Heart left ventricle (tissue), 16 donors: ENCODE measurements at regions not wholly inside any gene's neighbourhood (a gene's known extent, or its start where the extent isn't known, plus 50 kb on each side); places are given as distances from the start of the nearest gene placed in this dataset.

Experiments
- ATAC-seq, 4 donors: fragments of 200-7000 bp; cut with Tn5 transposase; one replicate each; pipeline ENCODE4 v1.9.1; 2020 to 2022; ENCODE audit warnings: moderate library complexity in 4 of 4, mild to moderate bottlenecking in 3 of 4, moderate number of reproducible peaks in 1 of 4
- DNase-seq, 5 donors: peaks; one replicate each; pipeline ENCODE4 v3.0.0-alpha.2; 2020
- H3K27ac ChIP-seq, 12 donors: fragments of 200-600 bp; sonication (generic) in 4 of 12; one replicate each; pipeline versions ENCODE4 v1.5.0 to v1.8.0; 2016 to 2022; ENCODE audit warnings: mild to moderate bottlenecking in 2 of 12
- H3K27me3 ChIP-seq, 9 donors: fragments of 200-600 bp; sonication (generic) in 2 of 9; one replicate each; pipeline versions ENCODE4 v1.5.1 to v1.8.0; 2016 to 2022; ENCODE audit warnings: mild to moderate bottlenecking in 3 of 9
- H3K36me3 ChIP-seq, 9 donors: fragments of 200-600 bp; sonication (generic) in 2 of 9; one replicate each; pipeline versions ENCODE4 v1.5.0 to v1.8.0; 2018 to 2022; ENCODE audit warnings: mild to moderate bottlenecking in 2 of 9
- H3K4me1 ChIP-seq, 12 donors: fragments of 200-600 bp; sonication (generic) in 4 of 12; one replicate each; pipeline versions ENCODE4 v1.5.0 to v1.8.0; 2016 to 2022; ENCODE audit warnings: mild to moderate bottlenecking in 3 of 12
- H3K4me3 ChIP-seq, 12 donors: fragments of 200-600 bp; sonication (generic) in 4 of 12; one replicate each; pipeline versions ENCODE4 v1.5.0 to v1.8.0; 2017 to 2022; ENCODE audit warnings: mild to moderate bottlenecking in 9 of 12, moderate library complexity in 4 of 12
- H3K9me3 ChIP-seq, 12 donors: fragments of 200-600 bp; sonication (generic) in 4 of 12; one replicate each; pipeline versions ENCODE4 v1.5.0 to v1.8.0; 2016 to 2022; ENCODE audit warnings: mild to moderate bottlenecking in 1 of 12
- CTCF ChIP-seq, 12 donors: fragments of 200-600 bp; sonication (generic) in 4 of 12; IDR thresholded peaks; one replicate each; pipeline versions ENCODE4 v1.5.0 to v1.8.0; 2018 to 2022; ENCODE audit warnings: antibody characterized with exemption in 12 of 12, mild to moderate bottlenecking in 5 of 12
- POLR2A ChIP-seq, 2 donors: fragments of 450-650 bp; IDR thresholded peaks; one replicate each; pipeline ENCODE4 v1.6.1; 2017; ENCODE audit warnings: antibody characterized with exemption in 2 of 2, mild to moderate bottlenecking in 2 of 2, moderate library complexity in 2 of 2
- WGBS, 4 donors: extraction: QIAGEN DNeasy Blood & Tissue Kit in 2 of 4; methylation state at CpG; one replicate each; pipeline versions ENCODE4 v1.1.5 to v1.1.7; 2013 to 2018; 5-methylcytosine and 5-hydroxymethylcytosine counted together
- intact Hi-C, 10 donors: fragments of 100-400 bp; cut with DNase I; formaldehyde crosslinking; loops; one replicate each; pipeline versions ENCODE4 v1.11.1 to v1.14.2; 2022
- donor health status: ischemic (EF 13 %, LVEDD 7.1; RV severe dilation, severe dysfunction).
- donor health status: healthy with polysubstance abuse.
- donor health status: DM: no; HTN: yes; CAD: no.
- donor health status: DM: no; HTN: no; CAD: no.
- donor health status: ischemic (EF 25% LVEDD 6.9; RV normal size, moderate dysfunction).
- donor health status: ischemic (EF 25% LVEDD 5.7; RV mildly dilated, moderate dysfunction).
- donor health status: healthy.
- donor health status: DM: yes; HTN: yes; CAD: no.
- donor health status: ischemic (EF 35%, LVEDD 5.7; RV mildly dilated, moderate dysfunction).
- donor health status: nonischemic (EF 11% LVEDD 7.7; RV severe dilation, severe dysfunction).
- donor health status: DM: yes; HTN: yes; CAD: no.
- donor health status: PGD.
- donor health status: ischemic (EF 29% LVEDD 5.4; RV normal size, mild dysfunction).
- donor health status: nonischemic (EF 23%, LVEDD 6.1; RV moderate dilation, normal function).

GRCh38 chr6:74642101-74642500, 563.8 kb downstream of the COL12A1 start:
- Histone ChIP-seq H3K9me3 (peaks cover 0 to 2% (median 0%) of the 10 kb centered on the region in 12 donors), H3K36me3 (no peaks in the 10 kb centered on the region), H3K4me3 (no peak overlapping the region), H3K27me3 (no peaks in the 10 kb centered on the region), H3K4me1 (no peaks in the 10 kb centered on the region), H3K27ac (no peak overlapping the region)
- TF ChIP-seq CTCF (IDR thresholded peaks at IDR 0.05) (no peak), POLR2A (IDR thresholded peaks at IDR 0.05) (no peak)
- ATAC-seq: no peak
- WGBS, 4 donors: 90 to 100% (median 95%) methylated on average over 2 of the region's 2 CpGs
- no peak for DNase-seq
- intact Hi-C loops: no loop called here

GRCh38 chr6:74638412-74638811, 567.4 kb downstream of the COL12A1 start:
- no peaks in the 10 kb centered on the region for H3K27me3 ChIP-seq
- intact Hi-C loops: no loop called here
- no peak overlapping the region for H3K27ac ChIP-seq
- ATAC-seq (no peak), DNase-seq (no peak)
- TF ChIP-seq CTCF (IDR thresholded peaks at IDR 0.05): no peak
- TF ChIP-seq POLR2A (IDR thresholded peaks at IDR 0.05): no peak
- 57 to 77% (median 73%) methylated on average over 3 of the region's 3 CpGs for WGBS, 4 donors
- no peaks in the 10 kb centered on the region for H3K36me3 ChIP-seq
- H3K4me1 ChIP-seq: no peaks in the 10 kb centered on the region
- H3K9me3 ChIP-seq: no peaks in the 10 kb centered on the region
- no peak overlapping the region for H3K4me3 ChIP-seq

DNA sequence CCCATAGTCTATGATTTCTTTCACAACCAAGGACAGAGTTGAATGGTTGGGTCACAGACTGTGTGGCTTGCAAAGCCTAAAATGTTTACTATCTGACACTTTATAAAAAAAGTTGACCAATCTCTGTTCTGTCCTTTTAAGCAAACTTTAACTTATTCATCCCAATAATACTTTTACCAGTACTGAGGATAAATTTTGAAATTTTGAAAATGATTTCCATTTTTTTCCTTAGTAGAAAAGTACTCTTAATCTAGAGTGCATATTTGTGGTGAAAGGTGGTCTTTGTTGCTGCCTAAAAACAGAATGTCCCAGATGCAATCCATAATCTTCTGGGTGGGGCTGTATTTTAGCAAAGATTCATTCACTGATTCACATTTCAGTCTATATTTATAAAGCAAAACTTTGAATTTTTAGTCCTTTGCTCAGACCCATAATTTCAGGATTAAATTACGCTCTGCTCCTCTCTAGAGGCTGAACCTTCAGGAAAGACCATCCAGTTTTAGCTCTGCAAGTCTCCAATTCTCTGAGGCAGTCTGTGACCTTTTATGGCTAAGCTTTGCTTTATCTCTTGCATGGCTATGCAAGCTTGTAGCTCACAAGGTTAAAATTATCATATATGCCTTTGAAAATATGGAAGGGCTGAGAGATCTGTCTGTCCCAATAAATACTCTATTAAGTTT, 573.5 kb downstream of the COL12A1 start:
- 56 to 94% (median 88%) methylated on average over 1 of the region's 1 CpG for WGBS, 4 donors
- Histone ChIP-seq H3K27ac (no peak overlapping the region), H3K27me3 (no peaks in the 10 kb centered on the region), H3K4me3 (no peak overlapping the region), H3K36me3 (no peaks in the 10 kb centered on the region), H3K9me3 (peaks cover 0 to 17% (median 0%) of the 10 kb centered on the region in 12 donors), H3K4me1 (no peaks in the 10 kb centered on the region)
- DNase-seq (no peak), ATAC-seq (no peak)
- TF ChIP-seq CTCF (IDR thresholded peaks at IDR 0.05) (no peak), POLR2A (IDR thresholded peaks at IDR 0.05) (no peak)
- intact Hi-C loops: no loop called here

DNA sequence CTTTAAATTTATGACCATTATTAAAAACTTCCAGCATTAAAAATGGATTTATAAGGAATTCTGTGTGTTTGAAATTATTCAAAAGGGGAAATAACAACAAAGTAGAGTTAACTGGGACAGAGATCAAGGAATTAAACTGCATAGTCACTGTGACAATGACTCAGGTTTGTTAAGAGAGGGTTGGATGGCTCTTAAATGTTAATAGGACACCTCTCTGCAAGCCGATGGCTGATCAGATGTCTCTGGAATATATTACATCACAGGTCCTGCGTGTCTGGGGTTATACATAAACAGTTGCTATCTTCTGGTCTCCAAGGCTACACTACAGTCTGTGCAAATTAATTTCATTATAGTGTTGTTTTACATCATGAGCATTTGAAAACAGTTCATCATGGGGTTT, 574.3 kb downstream of the COL12A1 start:
- intact Hi-C loops: no loop called here
- Histone ChIP-seq H3K36me3 (no peaks in the 10 kb centered on the region), H3K4me3 (no peak overlapping the region), H3K4me1 (no peaks in the 10 kb centered on the region), H3K27me3 (no peaks in the 10 kb centered on the region), H3K27ac (no peak overlapping the region), H3K9me3 (peaks cover 0 to 17% (median 0%) of the 10 kb centered on the region in 12 donors)
- TF ChIP-seq POLR2A (IDR thresholded peaks at IDR 0.05): no peak
- no peak for TF ChIP-seq CTCF (IDR thresholded peaks at IDR 0.05)
- no peak for DNase-seq
- 58 to 77% (median 63%) methylated on average over 2 of the region's 2 CpGs for WGBS, 4 donors
- ATAC-seq: no peak
